ENCODE measurements at regions not wholly inside any gene's neighbourhood (a gene's known extent, or its start where the extent isn't known, plus 50 kb on each side); places are given as distances from the start of the nearest gene placed in this dataset.
"Not testable (repeated sequence)": the region's sequence is repeated elsewhere in the genome, so short reads cannot be mapped to it uniquely, and the experiment has no call there.

GRCh38 chr12:46985816-46986215, 93.6 kb upstream of the PCED1B start:
- DNase-seq (ENCODE audit: low read depth, low spot score) (no peak), ATAC-seq (no peak)
- BruUV-seq (replicated peaks): no TSS peak
- H3K27ac ChIP-seq (ENCODE audit: low read depth, low read length): no peak overlapping the region
- ChIA-PET CTCF (interaction anchor here (0.6 kb wide), 1 partner anchor 327 kb away, joined by 3 read pairs; no protein-coding TSS in a partner anchor), RAD21 (ENCODE audit: low non-redundant PET in 1 of 2, low total read pairs in 2 of 2, uncharacterized antibody in 2 of 2, unreplicated experiment in 2 of 2) (no interaction called here), POLR2A (interaction anchor here (0.8 kb wide), 1 partner anchor 20 kb away, joined by 3 read pairs; no protein-coding TSS in a partner anchor)
- H3K9ac ChIP-seq (ENCODE audit: low read length): no peak overlapping the region
- H4K20me1 ChIP-seq (ENCODE audit: insufficient read depth): no peaks in the 10 kb centered on the region
- TF ChIP-seq CEBPB (IDR thresholded peaks at IDR 0.05; ENCODE audit: low read depth): no peak
- no peak for TF ChIP-seq RAD21 (IDR thresholded peaks at IDR 0.05; ENCODE audit: low read depth)
- TF ChIP-seq, protein P1, sequence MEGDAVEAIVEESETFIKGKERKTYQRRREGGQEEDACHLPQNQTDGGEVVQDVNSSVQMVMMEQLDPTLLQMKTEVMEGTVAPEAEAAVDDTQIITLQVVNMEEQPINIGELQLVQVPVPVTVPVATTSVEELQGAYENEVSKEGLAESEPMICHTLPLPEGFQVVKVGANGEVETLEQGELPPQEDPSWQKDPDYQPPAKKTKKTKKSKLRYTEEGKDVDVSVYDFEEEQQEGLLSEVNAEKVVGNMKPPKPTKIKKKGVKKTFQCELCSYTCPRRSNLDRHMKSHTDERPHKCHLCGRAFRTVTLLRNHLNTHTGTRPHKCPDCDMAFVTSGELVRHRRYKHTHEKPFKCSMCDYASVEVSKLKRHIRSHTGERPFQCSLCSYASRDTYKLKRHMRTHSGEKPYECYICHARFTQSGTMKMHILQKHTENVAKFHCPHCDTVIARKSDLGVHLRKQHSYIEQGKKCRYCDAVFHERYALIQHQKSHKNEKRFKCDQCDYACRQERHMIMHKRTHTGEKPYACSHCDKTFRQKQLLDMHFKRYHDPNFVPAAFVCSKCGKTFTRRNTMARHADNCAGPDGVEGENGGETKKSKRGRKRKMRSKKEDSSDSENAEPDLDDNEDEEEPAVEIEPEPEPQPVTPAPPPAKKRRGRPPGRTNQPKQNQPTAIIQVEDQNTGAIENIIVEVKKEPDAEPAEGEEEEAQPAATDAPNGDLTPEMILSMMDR (IDR thresholded peaks at IDR 0.05 in 2 of 3, conservative IDR thresholded peaks at IDR 0.05 in 1 of 3; ENCODE audit: borderline replicate concordance in 1 of 3, insufficient read depth in 1 of 3, low read depth in 2 of 3, low read length in 2 of 3): no peak
- TF ChIP-seq ZNF274 (IDR thresholded peaks at IDR 0.05; ENCODE audit: low read depth, low read length): no peak
- TF ChIP-seq SIN3A (IDR thresholded peaks at IDR 0.05; ENCODE audit: low read depth): no peak
- no peak for TF ChIP-seq ELF1 (IDR thresholded peaks at IDR 0.05; ENCODE audit: borderline replicate concordance, low read depth)
- no peak for TF ChIP-seq SP1 (IDR thresholded peaks at IDR 0.05; ENCODE audit: low read depth)
- TF ChIP-seq SRF (IDR thresholded peaks at IDR 0.05; ENCODE audit: low read depth): no peak
- TF ChIP-seq, protein P2, sequence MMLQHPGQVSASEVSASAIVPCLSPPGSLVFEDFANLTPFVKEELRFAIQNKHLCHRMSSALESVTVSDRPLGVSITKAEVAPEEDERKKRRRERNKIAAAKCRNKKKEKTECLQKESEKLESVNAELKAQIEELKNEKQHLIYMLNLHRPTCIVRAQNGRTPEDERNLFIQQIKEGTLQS (IDR thresholded peaks at IDR 0.05): no peak
- no peak for TF ChIP-seq ZFX (IDR thresholded peaks at IDR 0.05)
- TF ChIP-seq EZH2phosphoT487 (IDR thresholded peaks at IDR 0.05; ENCODE audit: borderline replicate concordance): no peak
- TF ChIP-seq YY1 (IDR thresholded peaks at IDR 0.05; ENCODE audit: extremely low read depth, insufficient replicate concordance, low read depth, low read length): no peak
- TF ChIP-seq POLR2A (IDR thresholded peaks at IDR 0.05; ENCODE audit: borderline replicate concordance, extremely low read depth, insufficient read depth, insufficient read length): no peak
- TF ChIP-seq, protein P3, sequence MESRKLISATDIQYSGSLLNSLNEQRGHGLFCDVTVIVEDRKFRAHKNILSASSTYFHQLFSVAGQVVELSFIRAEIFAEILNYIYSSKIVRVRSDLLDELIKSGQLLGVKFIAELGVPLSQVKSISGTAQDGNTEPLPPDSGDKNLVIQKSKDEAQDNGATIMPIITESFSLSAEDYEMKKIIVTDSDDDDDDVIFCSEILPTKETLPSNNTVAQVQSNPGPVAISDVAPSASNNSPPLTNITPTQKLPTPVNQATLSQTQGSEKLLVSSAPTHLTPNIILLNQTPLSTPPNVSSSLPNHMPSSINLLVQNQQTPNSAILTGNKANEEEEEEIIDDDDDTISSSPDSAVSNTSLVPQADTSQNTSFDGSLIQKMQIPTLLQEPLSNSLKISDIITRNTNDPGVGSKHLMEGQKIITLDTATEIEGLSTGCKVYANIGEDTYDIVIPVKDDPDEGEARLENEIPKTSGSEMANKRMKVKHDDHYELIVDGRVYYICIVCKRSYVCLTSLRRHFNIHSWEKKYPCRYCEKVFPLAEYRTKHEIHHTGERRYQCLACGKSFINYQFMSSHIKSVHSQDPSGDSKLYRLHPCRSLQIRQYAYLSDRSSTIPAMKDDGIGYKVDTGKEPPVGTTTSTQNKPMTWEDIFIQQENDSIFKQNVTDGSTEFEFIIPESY (IDR thresholded peaks at IDR 0.05; ENCODE audit: extremely low read depth, insufficient replicate concordance, low read length): no peak
- no peak for TF ChIP-seq EGR1 (IDR thresholded peaks at IDR 0.05; ENCODE audit: low read depth)
- TF ChIP-seq FOSL1 (IDR thresholded peaks at IDR 0.05; ENCODE audit: low read depth): no peak
- TF ChIP-seq CBX3 (IDR thresholded peaks at IDR 0.05; ENCODE audit: low read depth): no peak
- no peak for TF ChIP-seq POLR2AphosphoS5 (IDR thresholded peaks at IDR 0.05; ENCODE audit: low read depth, low read length)
- TF ChIP-seq JUND (IDR thresholded peaks at IDR 0.05): no peak
- TF ChIP-seq MAX (IDR thresholded peaks at IDR 0.05): no peak
- H3K36me3 ChIP-seq (ENCODE audit: control insufficient read depth in 1 of 2, insufficient read depth in 2 of 2, low read length in 2 of 2): no peaks in the 10 kb centered on the region; a peak in 1 of 4 replicates
- H3K27me3 ChIP-seq (ENCODE audit: insufficient read depth, low read length): no peaks in the 10 kb centered on the region
- H3K79me2 ChIP-seq (ENCODE audit: insufficient read depth, low read length): no peaks in the 10 kb centered on the region
- H3K4me2 ChIP-seq (ENCODE audit: low read length): no peak overlapping the region
- H2AFZ ChIP-seq (ENCODE audit: low read depth, low read length, poor library complexity, severe bottlenecking): no peak overlapping the region
- no peaks in the 10 kb centered on the region for H3K4me1 ChIP-seq (ENCODE audit: control insufficient read depth in 1 of 2, insufficient read depth in 2 of 2, low read length in 2 of 2)
- H3K9me2 ChIP-seq (ENCODE audit: insufficient read depth): no peaks in the 10 kb centered on the region
- intact Hi-C loops (cut with micrococcal nuclease): no loop called here
- H3K9me3 ChIP-seq (ENCODE audit: control insufficient read depth in 1 of 2, insufficient read depth in 1 of 2, low read depth in 1 of 2, low read length in 2 of 2): no peaks in the 10 kb centered on the region
- no peak overlapping the region for H3K4me3 ChIP-seq (replicated peaks in 1 of 2; ENCODE audit: low read depth in 1 of 2, low read length in 2 of 2)

GRCh38 chr12:46988122-46988521, 91.3 kb upstream of the PCED1B start:
- RAD21 ChIA-PET (ENCODE audit: low non-redundant PET in 1 of 2, low total read pairs in 2 of 2, uncharacterized antibody in 2 of 2, unreplicated experiment in 2 of 2); ATAC-seq; H3K27me3 ChIP-seq (ENCODE audit: insufficient read depth, low read length); H3K9me2 ChIP-seq (ENCODE audit: insufficient read depth); H2AFZ ChIP-seq (ENCODE audit: low read depth, low read length, poor library complexity, severe bottlenecking); DNase-seq (ENCODE audit: low read depth, low spot score); CTCF ChIA-PET; H3K36me3 ChIP-seq (ENCODE audit: control insufficient read depth in 1 of 2, insufficient read depth in 2 of 2, low read length in 2 of 2); BruUV-seq (replicated peaks); H3K9ac ChIP-seq (ENCODE audit: low read length); intact Hi-C loops (cut with micrococcal nuclease); H3K9me3 ChIP-seq (ENCODE audit: control insufficient read depth in 1 of 2, insufficient read depth in 1 of 2, low read depth in 1 of 2, low read length in 2 of 2); H3K79me2 ChIP-seq (ENCODE audit: insufficient read depth, low read length); H3K27ac ChIP-seq (ENCODE audit: low read depth, low read length); H3K4me3 ChIP-seq (replicated peaks in 1 of 2; ENCODE audit: low read depth in 1 of 2, low read length in 2 of 2); H4K20me1 ChIP-seq (ENCODE audit: insufficient read depth); H3K4me1 ChIP-seq (ENCODE audit: control insufficient read depth in 1 of 2, insufficient read depth in 2 of 2, low read length in 2 of 2); POLR2A ChIA-PET; H3K4me2 ChIP-seq (ENCODE audit: low read length): not testable (repeated sequence)
